Neural progenitor cell (in vitro differentiated cells): ENCODE measurements at regions not wholly inside any gene's neighbourhood (a gene's known extent, or its start where the extent isn't known, plus 50 kb on each side); places are given as distances from the start of the nearest gene placed in this dataset.

Experiments
- DNase-seq: peaks from one replicate; pipeline ENCODE4 v3.0.0-alpha.2; 2016; ENCODE audit warnings: low spot score
- H2AFZ ChIP-seq: fragments of 200-600 bp; sonication (generic); replicated peaks from 2 replicates; pipeline ENCODE4 v1.6.1; 2016; ENCODE audit warnings: antibody characterized with exemption
- H3F3A ChIP-seq: fragments of 200-600 bp; sonication (generic); 2 replicates; pipeline ENCODE4 v1.6.1; 2016; ENCODE audit warnings: antibody characterized with exemption, low read depth
- H3K27ac ChIP-seq: fragments of 200-600 bp; sonication (generic); 2 replicates; pipeline ENCODE4 v1.5.1; 2016; ENCODE audit warnings: mild to moderate bottlenecking
- H3K27me3 ChIP-seq: fragments of 200-600 bp; sonication (generic); 2 replicates; pipeline ENCODE4 v1.6.1; 2016; ENCODE audit warnings: mild to moderate bottlenecking, moderate library complexity
- H3K36me3 ChIP-seq: fragments of 200-600 bp; sonication (generic); 2 replicates; pipeline ENCODE4 v1.5.1; 2016
- H3K4me1 ChIP-seq: fragments of 200-600 bp; sonication (generic); 2 replicates; pipeline ENCODE4 v1.6.1; 2016; ENCODE audit warnings: mixed run types
- H3K4me2 ChIP-seq: fragments of 200-600 bp; sonication (generic); 2 replicates; pipeline ENCODE4 v1.6.1; 2016
- H3K4me3 ChIP-seq: fragments of 200-600 bp; sonication (generic); 2 replicates; pipeline ENCODE4 v1.5.1; 2016
- H3K79me2 ChIP-seq: fragments of 200-600 bp; sonication (generic); 2 replicates; pipeline ENCODE4 v1.6.1; 2016; ENCODE audit warnings: low read depth
- H3K9ac ChIP-seq: fragments of 200-600 bp; sonication (generic); 2 replicates; pipeline ENCODE4 v1.6.1; 2016
- H3K9me3 ChIP-seq: fragments of 200-600 bp; sonication (generic); 2 replicates; pipeline ENCODE4 v1.5.1; 2016; ENCODE audit warnings: low read depth
- H4K20me1 ChIP-seq: fragments of 200-600 bp; sonication (generic); 2 replicates; pipeline ENCODE4 v1.6.1; 2016; ENCODE audit warnings: low read depth
- H3K27ac Mint-ChIP-seq: 3 replicates; pipeline ENCODE4 v1.8.0; 2021; ENCODE audit warnings: mixed read lengths
- H3K27me3 Mint-ChIP-seq: 2 replicates; pipeline ENCODE4 v1.8.0; 2022; ENCODE audit warnings: low read depth, mild to moderate bottlenecking, inconsistent platforms, moderate library complexity, mixed read lengths; ENCODE audit not compliant: insufficient read depth
- H3K36me3 Mint-ChIP-seq: 3 replicates; pipeline ENCODE4 v1.8.0; 2021; ENCODE audit warnings: mixed read lengths
- H3K4me1 Mint-ChIP-seq: 3 replicates; pipeline ENCODE4 v1.8.0; 2021; ENCODE audit warnings: mixed read lengths
- H3K4me3 Mint-ChIP-seq: 3 replicates; pipeline ENCODE4 v1.8.0; 2021; ENCODE audit warnings: mild to moderate bottlenecking, moderate library complexity, mixed read lengths
- H3K9me3 Mint-ChIP-seq: 3 replicates; pipeline ENCODE4 v1.8.0; 2020; ENCODE audit warnings: mixed read lengths
- CTCF ChIP-seq: fragments of 200-600 bp; sonication (generic); IDR thresholded peaks from 2 replicates; pipeline ENCODE4 v1.5.1; 2017; ENCODE audit warnings: antibody characterized with exemption, mild to moderate bottlenecking
- EZH2 ChIP-seq: fragments of 200-600 bp; sonication (generic); IDR thresholded peaks from 2 replicates; pipeline ENCODE4 v1.6.1; 2017; ENCODE audit warnings: antibody characterized with exemption, mild to moderate bottlenecking, moderate library complexity
- EZH2phosphoT487 ChIP-seq: fragments of 200-600 bp; sonication (generic); IDR thresholded peaks from 2 replicates; pipeline ENCODE4 v1.6.1; 2017; ENCODE audit warnings: antibody characterized with exemption

DNA sequence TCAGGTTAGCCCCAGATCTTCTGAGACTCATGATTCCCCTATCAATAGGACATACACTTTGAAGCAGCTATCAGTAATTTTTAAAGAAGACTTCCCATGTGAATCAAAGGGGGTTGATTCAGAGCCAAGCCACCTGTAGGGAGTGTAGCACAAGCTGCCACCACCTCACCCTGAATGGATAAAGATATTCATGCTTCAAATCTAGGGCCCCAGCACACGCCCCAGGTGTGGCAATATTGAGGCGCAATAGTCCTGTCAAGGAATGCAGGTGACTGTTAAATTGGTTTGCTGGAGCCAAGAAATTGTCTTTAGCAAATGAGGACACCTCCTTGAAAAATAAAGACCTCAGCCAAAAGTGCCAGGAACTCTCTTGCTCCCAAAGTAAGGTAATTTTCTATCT lies 404.4 kb downstream of the MAFB start:
- Histone ChIP-seq H3K9me3 (no peaks in the 10 kb centered on the region), H3K9ac (no peak overlapping the region), H3K79me2 (no peaks in the 10 kb centered on the region), H3K4me2 (no peak overlapping the region), H3K27me3 (no peaks in the 10 kb centered on the region), H2AFZ (no peak overlapping the region), H3K4me1 (peaks cover 5% of the 10 kb centered on the region), H4K20me1 (no peaks in the 10 kb centered on the region), H3K27ac (no peak overlapping the region), H3F3A (no peaks in the 10 kb centered on the region), H3K36me3 (no peaks in the 10 kb centered on the region), H3K4me3 (no peak overlapping the region)
- Mint-ChIP-seq H3K27ac (no peak overlapping the region), H3K4me1 (peaks cover under 1% of the 10 kb centered on the region), H3K36me3 (no peaks in the 10 kb centered on the region), H3K4me3 (no peak overlapping the region), H3K27me3 (peaks cover 7% of the 10 kb centered on the region), H3K9me3 (no peaks in the 10 kb centered on the region)
- no peak for TF ChIP-seq EZH2
- TF ChIP-seq CTCF = no peak
- DNase-seq = no peak

- H3K9ac ChIP-seq = no peak overlapping the region
- Mint-ChIP-seq H3K4me3 (no peak overlapping the region), H3K36me3 (no peaks in the 10 kb centered on the region), H3K27me3 (peaks cover 7% of the 10 kb centered on the region), H3K27ac (no peak overlapping the region), H3K9me3 (no peaks in the 10 kb centered on the region), H3K4me1 (peaks cover 4% of the 10 kb centered on the region)
- H2AFZ ChIP-seq = no peak overlapping the region
- no peaks in the 10 kb centered on the region for H3K9me3 ChIP-seq
- no peaks in the 10 kb centered on the region for H4K20me1 ChIP-seq
- no peak for TF ChIP-seq EZH2phosphoT487
- H3K4me3 ChIP-seq = no peak overlapping the region
- no peak for DNase-seq
- H3K79me2 ChIP-seq = no peaks in the 10 kb centered on the region
- H3K4me2 ChIP-seq = no peak overlapping the region
- H3K27me3 ChIP-seq = no peaks in the 10 kb centered on the region
- peaks cover 9% of the 10 kb centered on the region for H3K4me1 ChIP-seq
- H3F3A ChIP-seq = no peaks in the 10 kb centered on the region
- H3K36me3 ChIP-seq = no peaks in the 10 kb centered on the region
- no peak overlapping the region for H3K27ac ChIP-seq
Measured at GRCh38 chr20:40283689-40284088, 405.3 kb downstream of the MAFB start.

DNA sequence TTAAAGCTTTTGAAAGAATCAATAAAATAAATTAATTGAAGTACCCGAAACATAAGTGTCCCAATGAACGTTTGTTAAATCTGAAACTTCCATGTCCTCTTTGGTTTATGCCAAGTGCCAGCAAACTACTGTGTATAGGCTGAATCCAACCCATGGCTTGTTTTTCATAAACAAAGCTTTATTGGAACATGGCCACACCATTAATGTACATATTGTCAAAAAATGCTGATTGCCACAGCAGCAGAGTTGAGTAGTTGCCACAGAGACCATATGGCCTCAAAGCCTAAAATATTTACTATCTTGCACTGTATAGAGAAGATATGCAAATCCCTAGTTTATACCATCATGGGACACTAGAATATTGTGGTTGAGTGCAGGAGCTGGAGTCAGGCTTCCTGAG lies 406.1 kb downstream of the MAFB start:
- no peak for TF ChIP-seq CTCF
- no peak for TF ChIP-seq EZH2phosphoT487
- TF ChIP-seq EZH2 = no peak
- no peak overlapping the region for H3K9ac ChIP-seq
- H3K4me1 ChIP-seq = peaks cover 7% of the 10 kb centered on the region
- no peaks in the 10 kb centered on the region for H3K79me2 ChIP-seq
- Mint-ChIP-seq H3K27me3 (peaks cover 10% of the 10 kb centered on the region), H3K4me1 (peaks cover 4% of the 10 kb centered on the region), H3K36me3 (no peaks in the 10 kb centered on the region), H3K9me3 (no peaks in the 10 kb centered on the region), H3K4me3 (no peak overlapping the region), H3K27ac (no peak overlapping the region)
- H3K36me3 ChIP-seq = no peaks in the 10 kb centered on the region
- DNase-seq = no peak
- no peak overlapping the region for H3K4me2 ChIP-seq
- no peaks in the 10 kb centered on the region for H3K9me3 ChIP-seq
- H3K27me3 ChIP-seq = no peaks in the 10 kb centered on the region
- no peak overlapping the region for H3K4me3 ChIP-seq
- H4K20me1 ChIP-seq = no peaks in the 10 kb centered on the region
- H3F3A ChIP-seq = no peaks in the 10 kb centered on the region
- H3K27ac ChIP-seq = no peak overlapping the region
- no peak overlapping the region for H2AFZ ChIP-seq

GRCh38 chr20:40282541-40282940 lies 406.5 kb downstream of the MAFB start:
- no peaks in the 10 kb centered on the region for H3K36me3 ChIP-seq
- no peak for DNase-seq
- no peak overlapping the region for H3K27ac ChIP-seq
- H3K9ac ChIP-seq = no peak overlapping the region
- Mint-ChIP-seq H3K36me3 (no peaks in the 10 kb centered on the region), H3K4me3 (no peak overlapping the region), H3K9me3 (no peaks in the 10 kb centered on the region), H3K27ac (no peak overlapping the region), H3K4me1 (peaks cover 4% of the 10 kb centered on the region), H3K27me3 (peaks cover 10% of the 10 kb centered on the region)
- H3K4me2 ChIP-seq = no peak overlapping the region
- H3F3A ChIP-seq = no peaks in the 10 kb centered on the region
- no peaks in the 10 kb centered on the region for H3K27me3 ChIP-seq
- no peaks in the 10 kb centered on the region for H3K79me2 ChIP-seq
- no peaks in the 10 kb centered on the region for H4K20me1 ChIP-seq
- no peak overlapping the region for H2AFZ ChIP-seq
- no peak for TF ChIP-seq EZH2phosphoT487
- TF ChIP-seq EZH2 = no peak
- TF ChIP-seq CTCF = no peak
- H3K9me3 ChIP-seq = no peaks in the 10 kb centered on the region
- H3K4me3 ChIP-seq = no peak overlapping the region
- peaks cover 10% of the 10 kb centered on the region for H3K4me1 ChIP-seq
